Endothelial cell of umbilical vein (primary cell): ENCODE measurements at regions not wholly inside any gene's neighbourhood (a gene's known extent, or its start where the extent isn't known, plus 50 kb on each side); places are given as distances from the start of the nearest gene placed in this dataset.

Source experiments
- BruUV-seq: library from RNA; stranded (reverse); fragments of 400-500 nt; replicated peaks from 2 replicates; lab custom pipeline; 2021; lab: Mats Ljungman, UMichigan
- CTCF ChIA-PET: fragments of 300-600, 350-600 bp; sonication (Branson Sonifier 250); formaldehyde crosslinking; loops from one replicate; lab custom pipeline; 2021; ENCODE audit warnings: antibody characterized with exemption, inconsistent platforms; lab: Charles Lee
- POLR2A ChIA-PET: fragments of 300-600, 350-600 bp; sonication (Branson Sonifier 250); formaldehyde crosslinking; loops from one replicate; lab custom pipeline; 2021; ENCODE audit warnings: antibody characterized with exemption, inconsistent platforms; lab: Charles Lee
- DNase-seq: peaks from one replicate; pipeline ENCODE4 v3.0.0-alpha.2; 2011; ENCODE audit warnings: low read depth, low spot score
- FAIRE-seq: peaks from 2 replicates; lab custom pipeline; 2011; peaks lifted over from hg19 to GRCh38; lab: Jason Lieb, UNC
- H2AFZ ChIP-seq: 2 replicates; pipeline ENCODE4 v1.6.0; 2012; ENCODE audit warnings: low read depth, low read length, control low read depth, inconsistent platforms
- H3K27ac ChIP-seq: 2 replicates; pipeline ENCODE4 v1.5.1; 2011; ENCODE audit warnings: low read depth, mild to moderate bottlenecking, control low read depth, low read length, moderate library complexity; ENCODE audit not compliant: insufficient read depth
- H3K27me3 ChIP-seq, 2 experiments: 2 replicates each; pipeline versions ENCODE4 v1.6.0 to v1.6.1; 2011; ENCODE audit warnings: low read length in 2 of 2, mixed read lengths in 1 of 2; ENCODE audit not compliant: control insufficient read depth in 2 of 2, insufficient read depth in 2 of 2
- H3K36me3 ChIP-seq, 2 experiments: 2 replicates in 1 of 2; 3 replicates in 1 of 2; pipeline ENCODE4 v1.5.1; 2011; ENCODE audit warnings: low read length in 2 of 2, mild to moderate bottlenecking in 1 of 2, moderate library complexity in 1 of 2; ENCODE audit not compliant: control insufficient read depth in 2 of 2, insufficient read depth in 2 of 2; ENCODE audit errors: extremely low read depth in 1 of 2
- H3K4me1 ChIP-seq: 3 replicates; pipeline ENCODE4 v1.5.1; 2011; ENCODE audit warnings: mild to moderate bottlenecking, low read length; ENCODE audit not compliant: control insufficient read depth, insufficient read depth; ENCODE audit errors: extremely low read depth
- H3K4me2 ChIP-seq: 2 replicates; pipeline ENCODE4 v1.6.1; 2011; ENCODE audit warnings: low read length, control low read depth, mixed read lengths; ENCODE audit not compliant: insufficient read depth
- H3K4me3 ChIP-seq, 3 experiments: fragments of 200-600 bp in 1 of 3; sonication (generic), shearing (Covaris generic) in 1 of 3; replicated peaks in 1 of 3; 2 replicates each; pipeline ENCODE4 v1.5.1; 2011 to 2016; ENCODE audit warnings: control low read depth in 3 of 3, low read length in 3 of 3, mild to moderate bottlenecking in 2 of 3, inconsistent platforms in 1 of 3, low read depth in 1 of 3, moderate library complexity in 1 of 3; ENCODE audit not compliant: insufficient read depth in 1 of 3
- H3K79me2 ChIP-seq: 2 replicates; pipeline ENCODE4 v1.6.0; 2012; ENCODE audit warnings: low read length, inconsistent platforms; ENCODE audit not compliant: control insufficient read depth, insufficient read depth
- H3K9ac ChIP-seq: replicated peaks from 2 replicates; pipeline ENCODE3; 2011; ENCODE audit warnings: low read length, control low read depth; ENCODE audit not compliant: insufficient read depth; ENCODE audit errors: extremely low read depth
- H3K9me1 ChIP-seq: replicated peaks from 3 replicates; pipeline ENCODE4 v1.6.0; 2011; ENCODE audit warnings: mild to moderate bottlenecking, low read length; ENCODE audit not compliant: control insufficient read depth, insufficient read depth; ENCODE audit errors: extremely low read depth
- H3K9me3 ChIP-seq: replicated peaks from 2 replicates; pipeline ENCODE4 v1.5.1; 2012; ENCODE audit warnings: low read length, inconsistent platforms; ENCODE audit not compliant: control insufficient read depth, insufficient read depth
- H4K20me1 ChIP-seq: replicated peaks from 2 replicates; pipeline ENCODE3; 2011; ENCODE audit warnings: mild to moderate bottlenecking, low read length; ENCODE audit not compliant: control insufficient read depth, insufficient read depth; ENCODE audit errors: extremely low read depth
- CTCF ChIP-seq, 2 donors: IDR thresholded peaks; 1 replicate in 1 of 2; 2 replicates in 1 of 2; pipeline ENCODE4 v1.5.1; 2011; ENCODE audit warnings: low read length in 2 of 2, mild to moderate bottlenecking in 2 of 2, moderate library complexity in 2 of 2, control low read depth in 1 of 2, inconsistent platforms in 1 of 2, low read depth in 1 of 2; ENCODE audit not compliant: insufficient read depth in 1 of 2; ENCODE audit errors: extremely low read depth in 1 of 2
- EZH2 ChIP-seq: IDR thresholded peaks from 2 replicates; pipeline ENCODE4 v1.6.1; 2012; ENCODE audit warnings: borderline replicate concordance, low read depth, mild to moderate bottlenecking, moderate library complexity, low read length, inconsistent platforms; ENCODE audit not compliant: severe bottlenecking
- FOS ChIP-seq: IDR thresholded peaks from 2 replicates; pipeline ENCODE4 v1.6.1; 2011; ENCODE audit warnings: mild to moderate bottlenecking, low read length, moderate library complexity, borderline replicate concordance; ENCODE audit not compliant: insufficient read depth
- GATA2 ChIP-seq: IDR thresholded peaks from 2 replicates; pipeline ENCODE4 v1.7.0; 2011; ENCODE audit warnings: low read depth, mild to moderate bottlenecking, moderate library complexity, mixed read lengths, low read length; ENCODE audit not compliant: insufficient read length, insufficient read depth
- JUN ChIP-seq: IDR thresholded peaks from 2 replicates; pipeline ENCODE4 v1.6.1; 2011; ENCODE audit warnings: borderline replicate concordance, low read depth; ENCODE audit not compliant: insufficient read length, insufficient read depth
- dilution Hi-C: fragments of 300-500 bp; cut with MboI; formaldehyde crosslinking; loops from one replicate; pipeline ENCODE4 v1.15.0; 2019; ENCODE audit warnings: low sequenced_read_pairs; ENCODE audit not compliant: extremely low pct_ligation_motif_present
- intact Hi-C: fragments of 100-400 bp; cut with micrococcal nuclease; formaldehyde crosslinking; loops from one replicate; pipeline ENCODE4 v1.10.0; 2022

- H3K27ac ChIP-seq = no peak overlapping the region
- no peaks in the 10 kb centered on the region for H3K9me3 ChIP-seq
- no peak for DNase-seq
- H3K4me2 ChIP-seq = no peak overlapping the region
- no peaks in the 10 kb centered on the region for H3K27me3 ChIP-seq
- H3K4me1 ChIP-seq = no peaks in the 10 kb centered on the region
- no peak overlapping the region for H3K4me3 ChIP-seq
- no peak for TF ChIP-seq FOS
- no peak for TF ChIP-seq JUN
- no peak for TF ChIP-seq EZH2
- no peak for TF ChIP-seq GATA2
- no peaks in the 10 kb centered on the region for H3K9me1 ChIP-seq
- ChIA-PET CTCF (no interaction called here), POLR2A (no interaction called here)
- H2AFZ ChIP-seq = no peak overlapping the region
- no peaks in the 10 kb centered on the region for H3K36me3 ChIP-seq
- no TSS peak for BruUV-seq
- FAIRE-seq = no peak
- no peak overlapping the region for H3K9ac ChIP-seq
- H3K79me2 ChIP-seq = no peaks in the 10 kb centered on the region
- no peaks in the 10 kb centered on the region for H4K20me1 ChIP-seq
- dilution Hi-C loops = no loop called here
- intact Hi-C loops = no loop called here
Measured at GRCh38 chr3:176174060-176174459, 1023.2 kb downstream of the TBL1XR1 start.

GRCh38 chr3:176172492-176172891 is 1024.8 kb downstream of the TBL1XR1 start:
- H3K36me3 ChIP-seq = no peaks in the 10 kb centered on the region
- no peak overlapping the region for H3K4me2 ChIP-seq
- intact Hi-C loops = no loop called here
- DNase-seq = no peak
- POLR2A ChIA-PET = no interaction called here
- no peak overlapping the region for H2AFZ ChIP-seq
- H3K27ac ChIP-seq = no peak overlapping the region
- no peaks in the 10 kb centered on the region for H3K9me1 ChIP-seq
- peak; percentile 4 for FAIRE-seq
- H3K79me2 ChIP-seq = no peaks in the 10 kb centered on the region
- no peak overlapping the region for H3K4me3 ChIP-seq
- no peaks in the 10 kb centered on the region for H4K20me1 ChIP-seq
- CTCF ChIA-PET = no interaction called here
- H3K9ac ChIP-seq = no peak overlapping the region
- no peaks in the 10 kb centered on the region for H3K9me3 ChIP-seq
- no peaks in the 10 kb centered on the region for H3K27me3 ChIP-seq
- TF ChIP-seq CTCF (IDR thresholded peaks at IDR 0.05; ENCODE audit: extremely low read depth in 1 of 2, insufficient read depth in 1 of 2, low read depth in 1 of 2, low read length in 2 of 2) = no peak
- BruUV-seq = no TSS peak
- dilution Hi-C loops = no loop called here
- no peaks in the 10 kb centered on the region for H3K4me1 ChIP-seq
